ENCODE measurements at regions not wholly inside any gene's neighbourhood (a gene's known extent, or its start where the extent isn't known, plus 50 kb on each side); places are given as distances from the start of the nearest gene placed in this dataset.

GRCh38 chr10:11685787-11686218 is 56.4 kb upstream of the ECHDC3 start (continued):
- TF ChIP-seq ZNF446 (CRISPR knock-in tag; IDR thresholded peaks at IDR 0.05) (no peak), ZFY (CRISPR knock-in tag; IDR thresholded peaks at IDR 0.05) (no peak), NCOA2 (CRISPR knock-in tag; IDR thresholded peaks at IDR 0.05) (no peak), CREM (IDR thresholded peaks at IDR 0.05) (peak; percentile 53), CREM (CRISPR knock-in tag; IDR thresholded peaks at IDR 0.05) (no peak), ZNF749 (CRISPR knock-in tag; IDR thresholded peaks at IDR 0.05; ENCODE audit: borderline replicate concordance) (no peak), CC2D1A (CRISPR knock-in tag; IDR thresholded peaks at IDR 0.05) (no peak), ZNF556 (CRISPR knock-in tag; IDR thresholded peaks at IDR 0.05; ENCODE audit: borderline replicate concordance) (no peak), PITX1 (CRISPR knock-in tag; IDR thresholded peaks at IDR 0.05) (no peak), MED1 (CRISPR knock-in tag; IDR thresholded peaks at IDR 0.05) (peak; percentile 46; the same call in 1 of the 2 replicates), ZGPAT (CRISPR knock-in tag; IDR thresholded peaks at IDR 0.05) (no peak), FOXJ3 (CRISPR knock-in tag; IDR thresholded peaks at IDR 0.05; ENCODE audit: borderline replicate concordance) (no peak), TARDBP (CRISPR knock-in tag; IDR thresholded peaks at IDR 0.05) (0 out of 2 replicates have a peak, but pooled peaks have one; percentile 28), ZNF30 (CRISPR knock-in tag; IDR thresholded peaks at IDR 0.05) (no peak), ZFP36 (IDR thresholded peaks at IDR 0.05; ENCODE audit: borderline replicate concordance, low read depth, low read length, partially characterized antibody) (no peak), ZNF318 (CRISPR knock-in tag; IDR thresholded peaks at IDR 0.05) (no peak)
- TF ChIP-seq, protein P1, sequence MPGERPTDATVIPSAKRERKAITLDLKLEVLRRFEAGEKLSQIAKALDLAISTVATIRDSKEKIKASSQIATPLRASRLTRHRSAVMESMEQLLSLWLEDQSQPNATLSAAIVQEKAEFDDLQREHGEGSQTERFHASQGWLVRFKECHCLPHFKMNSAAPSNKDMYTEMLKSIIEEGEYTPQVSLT (CRISPR knock-in tag; IDR thresholded peaks at IDR 0.05; ENCODE audit: borderline replicate concordance, low read depth) = no peak
- TF ChIP-seq, protein P2, sequence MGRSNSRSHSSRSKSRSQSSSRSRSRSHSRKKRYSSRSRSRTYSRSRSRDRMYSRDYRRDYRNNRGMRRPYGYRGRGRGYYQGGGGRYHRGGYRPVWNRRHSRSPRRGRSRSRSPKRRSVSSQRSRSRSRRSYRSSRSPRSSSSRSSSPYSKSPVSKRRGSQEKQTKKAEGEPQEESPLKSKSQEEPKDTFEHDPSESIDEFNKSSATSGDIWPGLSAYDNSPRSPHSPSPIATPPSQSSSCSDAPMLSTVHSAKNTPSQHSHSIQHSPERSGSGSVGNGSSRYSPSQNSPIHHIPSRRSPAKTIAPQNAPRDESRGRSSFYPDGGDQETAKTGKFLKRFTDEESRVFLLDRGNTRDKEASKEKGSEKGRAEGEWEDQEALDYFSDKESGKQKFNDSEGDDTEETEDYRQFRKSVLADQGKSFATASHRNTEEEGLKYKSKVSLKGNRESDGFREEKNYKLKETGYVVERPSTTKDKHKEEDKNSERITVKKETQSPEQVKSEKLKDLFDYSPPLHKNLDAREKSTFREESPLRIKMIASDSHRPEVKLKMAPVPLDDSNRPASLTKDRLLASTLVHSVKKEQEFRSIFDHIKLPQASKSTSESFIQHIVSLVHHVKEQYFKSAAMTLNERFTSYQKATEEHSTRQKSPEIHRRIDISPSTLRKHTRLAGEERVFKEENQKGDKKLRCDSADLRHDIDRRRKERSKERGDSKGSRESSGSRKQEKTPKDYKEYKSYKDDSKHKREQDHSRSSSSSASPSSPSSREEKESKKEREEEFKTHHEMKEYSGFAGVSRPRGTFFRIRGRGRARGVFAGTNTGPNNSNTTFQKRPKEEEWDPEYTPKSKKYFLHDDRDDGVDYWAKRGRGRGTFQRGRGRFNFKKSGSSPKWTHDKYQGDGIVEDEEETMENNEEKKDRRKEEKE (IDR thresholded peaks at IDR 0.05) = no peak
